Transverse colon (tissue), 3 donors: ENCODE measurements at regions not wholly inside any gene's neighbourhood (a gene's known extent, or its start where the extent isn't known, plus 50 kb on each side); places are given as distances from the start of the nearest gene placed in this dataset.

Experiments
- CTCF ChIP-seq, 5 experiments: fragments of 200-600 bp in 3 of 5; fragments of 450-650 bp in 2 of 5; sonication (generic) in 3 of 5; IDR thresholded peaks; 1 replicate in 2 of 5; 2 replicates in 3 of 5; pipeline ENCODE4 v1.5.1; 2016 to 2017; ENCODE audit warnings: antibody characterized with exemption in 5 of 5, inconsistent platforms in 3 of 5, mild to moderate bottlenecking in 2 of 5, moderate library complexity in 1 of 5
- POLR2A ChIP-seq: fragments of 450-650 bp; IDR thresholded peaks from one replicate; pipeline ENCODE4 v1.6.1; 2016; ENCODE audit warnings: antibody characterized with exemption, mild to moderate bottlenecking, moderate library complexity

GRCh38 chr2:106953236-106953635 lies 67.3 kb upstream of the ST6GAL2 start:
- TF ChIP-seq POLR2A (no peak), CTCF (IDR thresholded peaks at IDR 0.05) (no peak)
